ENCODE measurements at regions not wholly inside any gene's neighbourhood (a gene's known extent, or its start where the extent isn't known, plus 50 kb on each side); places are given as distances from the start of the nearest gene placed in this dataset.

DNA sequence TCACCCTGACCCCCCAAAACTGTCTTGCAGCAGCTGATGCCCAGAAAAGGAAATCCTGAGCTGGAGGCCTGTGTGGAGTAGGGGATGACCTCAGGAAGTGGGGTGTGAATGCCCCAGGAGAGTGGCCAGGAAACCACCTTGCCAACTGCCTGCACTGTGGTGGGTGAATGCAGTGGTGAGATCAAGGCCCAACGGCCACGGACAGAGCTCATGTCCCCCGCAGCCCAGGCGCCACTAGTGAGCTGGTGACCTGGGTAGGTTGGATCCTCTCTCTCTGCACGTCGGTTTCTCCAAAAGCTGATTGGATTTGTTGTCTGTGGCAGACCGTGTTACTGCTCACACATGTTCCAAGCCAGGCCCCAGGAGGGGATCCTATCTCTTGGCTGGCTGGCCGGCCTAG is 448.9 kb downstream of the TCERG1L start:
- ChIA-PET CTCF (no interaction called here), POLR2A (no interaction called here)
- intact Hi-C loops (cut with micrococcal nuclease; ENCODE audit: unreplicated experiment) (no loop called here), in situ Hi-C loops (cut with HindIII; ENCODE audit: low pct_unique_long_range_greater_than_20kb, low sequenced_read_pairs) (no loop called here)
- no peak overlapping the region for H3K27ac ChIP-seq (ENCODE audit: low read length)
- H3K9me3 ChIP-seq (ENCODE audit: control insufficient read depth, insufficient read depth, low read depth, low read length) = no peaks in the 10 kb centered on the region
- H3K4me1 ChIP-seq (ENCODE audit: control insufficient read depth, insufficient read depth, low read length) = no peaks in the 10 kb centered on the region
- TF ChIP-seq POLR2AphosphoS5 (IDR thresholded peaks at IDR 0.05; ENCODE audit: low read depth, low read length) = no peak
- TF ChIP-seq SIN3A (IDR thresholded peaks at IDR 0.05; ENCODE audit: borderline replicate concordance, insufficient read depth, low read depth, low read length) = no peak
- TF ChIP-seq, protein P1, sequence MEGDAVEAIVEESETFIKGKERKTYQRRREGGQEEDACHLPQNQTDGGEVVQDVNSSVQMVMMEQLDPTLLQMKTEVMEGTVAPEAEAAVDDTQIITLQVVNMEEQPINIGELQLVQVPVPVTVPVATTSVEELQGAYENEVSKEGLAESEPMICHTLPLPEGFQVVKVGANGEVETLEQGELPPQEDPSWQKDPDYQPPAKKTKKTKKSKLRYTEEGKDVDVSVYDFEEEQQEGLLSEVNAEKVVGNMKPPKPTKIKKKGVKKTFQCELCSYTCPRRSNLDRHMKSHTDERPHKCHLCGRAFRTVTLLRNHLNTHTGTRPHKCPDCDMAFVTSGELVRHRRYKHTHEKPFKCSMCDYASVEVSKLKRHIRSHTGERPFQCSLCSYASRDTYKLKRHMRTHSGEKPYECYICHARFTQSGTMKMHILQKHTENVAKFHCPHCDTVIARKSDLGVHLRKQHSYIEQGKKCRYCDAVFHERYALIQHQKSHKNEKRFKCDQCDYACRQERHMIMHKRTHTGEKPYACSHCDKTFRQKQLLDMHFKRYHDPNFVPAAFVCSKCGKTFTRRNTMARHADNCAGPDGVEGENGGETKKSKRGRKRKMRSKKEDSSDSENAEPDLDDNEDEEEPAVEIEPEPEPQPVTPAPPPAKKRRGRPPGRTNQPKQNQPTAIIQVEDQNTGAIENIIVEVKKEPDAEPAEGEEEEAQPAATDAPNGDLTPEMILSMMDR (IDR thresholded peaks at IDR 0.05) = no peak
- TF ChIP-seq TCF7L2 (IDR thresholded peaks at IDR 0.05; ENCODE audit: low read depth, low read length) = no peak
- TF ChIP-seq, protein P2, sequence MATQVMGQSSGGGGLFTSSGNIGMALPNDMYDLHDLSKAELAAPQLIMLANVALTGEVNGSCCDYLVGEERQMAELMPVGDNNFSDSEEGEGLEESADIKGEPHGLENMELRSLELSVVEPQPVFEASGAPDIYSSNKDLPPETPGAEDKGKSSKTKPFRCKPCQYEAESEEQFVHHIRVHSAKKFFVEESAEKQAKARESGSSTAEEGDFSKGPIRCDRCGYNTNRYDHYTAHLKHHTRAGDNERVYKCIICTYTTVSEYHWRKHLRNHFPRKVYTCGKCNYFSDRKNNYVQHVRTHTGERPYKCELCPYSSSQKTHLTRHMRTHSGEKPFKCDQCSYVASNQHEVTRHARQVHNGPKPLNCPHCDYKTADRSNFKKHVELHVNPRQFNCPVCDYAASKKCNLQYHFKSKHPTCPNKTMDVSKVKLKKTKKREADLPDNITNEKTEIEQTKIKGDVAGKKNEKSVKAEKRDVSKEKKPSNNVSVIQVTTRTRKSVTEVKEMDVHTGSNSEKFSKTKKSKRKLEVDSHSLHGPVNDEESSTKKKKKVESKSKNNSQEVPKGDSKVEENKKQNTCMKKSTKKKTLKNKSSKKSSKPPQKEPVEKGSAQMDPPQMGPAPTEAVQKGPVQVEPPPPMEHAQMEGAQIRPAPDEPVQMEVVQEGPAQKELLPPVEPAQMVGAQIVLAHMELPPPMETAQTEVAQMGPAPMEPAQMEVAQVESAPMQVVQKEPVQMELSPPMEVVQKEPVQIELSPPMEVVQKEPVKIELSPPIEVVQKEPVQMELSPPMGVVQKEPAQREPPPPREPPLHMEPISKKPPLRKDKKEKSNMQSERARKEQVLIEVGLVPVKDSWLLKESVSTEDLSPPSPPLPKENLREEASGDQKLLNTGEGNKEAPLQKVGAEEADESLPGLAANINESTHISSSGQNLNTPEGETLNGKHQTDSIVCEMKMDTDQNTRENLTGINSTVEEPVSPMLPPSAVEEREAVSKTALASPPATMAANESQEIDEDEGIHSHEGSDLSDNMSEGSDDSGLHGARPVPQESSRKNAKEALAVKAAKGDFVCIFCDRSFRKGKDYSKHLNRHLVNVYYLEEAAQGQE (IDR thresholded peaks at IDR 0.05; ENCODE audit: insufficient read depth in 1 of 2, low read depth in 2 of 2, low read length in 1 of 2) = no peak
- ATAC-seq (no peak), DNase-seq (ENCODE audit: low read depth, low spot score) (no peak)
- H3K36me3 ChIP-seq (ENCODE audit: control insufficient read depth, insufficient read depth, low read length) = no peaks in the 10 kb centered on the region
- BruUV-seq (replicated peaks) = no TSS peak
- no peaks in the 10 kb centered on the region for H3K27me3 ChIP-seq (ENCODE audit: control insufficient read depth, insufficient read depth, low read length)
- no peak overlapping the region for H3K4me3 ChIP-seq (ENCODE audit: low read depth in 2 of 2, low read length in 2 of 2)

DNA sequence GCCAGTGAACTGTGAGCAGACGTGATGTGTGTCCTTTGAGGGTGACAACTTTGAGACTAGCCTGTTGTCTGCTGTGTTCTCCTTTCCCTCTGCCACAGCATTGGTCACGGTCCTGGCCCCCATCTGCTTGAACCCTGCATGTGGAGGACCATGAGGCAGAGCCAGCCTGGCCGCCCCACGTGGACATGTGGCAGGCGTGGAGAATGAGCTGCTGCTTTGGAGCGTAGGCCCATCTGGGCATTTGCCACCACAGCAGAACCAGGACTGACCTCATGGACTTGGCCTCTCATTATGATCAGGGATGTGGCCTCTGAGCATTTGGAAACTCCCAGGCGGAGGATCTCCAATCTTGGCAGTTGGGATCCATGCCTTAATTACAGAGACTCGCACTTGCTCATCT is 448.5 kb downstream of the TCERG1L start:
- TF ChIP-seq POLR2AphosphoS5 (IDR thresholded peaks at IDR 0.05; ENCODE audit: low read depth, low read length) (no peak), TCF7L2 (IDR thresholded peaks at IDR 0.05; ENCODE audit: low read depth, low read length) (no peak), SIN3A (IDR thresholded peaks at IDR 0.05; ENCODE audit: borderline replicate concordance, insufficient read depth, low read depth, low read length) (no peak)
- TF ChIP-seq, protein P2 (IDR thresholded peaks at IDR 0.05; ENCODE audit: insufficient read depth in 1 of 2, low read depth in 2 of 2, low read length in 1 of 2) = no peak
- TF ChIP-seq, protein P1 (IDR thresholded peaks at IDR 0.05) = no peak
- H3K9me3 ChIP-seq (ENCODE audit: control insufficient read depth, insufficient read depth, low read depth, low read length) = no peaks in the 10 kb centered on the region
- CTCF ChIA-PET = no interaction called here

More for the DNA sequence above, 448.5 kb downstream of the TCERG1L start:
- BruUV-seq (replicated peaks) = no TSS peak
- intact Hi-C loops (cut with micrococcal nuclease; ENCODE audit: unreplicated experiment) (no loop called here), in situ Hi-C loops (cut with HindIII; ENCODE audit: low pct_unique_long_range_greater_than_20kb, low sequenced_read_pairs) (no loop called here)
- H3K27me3 ChIP-seq (ENCODE audit: control insufficient read depth, insufficient read depth, low read length) = no peaks in the 10 kb centered on the region
- H3K27ac ChIP-seq (ENCODE audit: low read length) = no peak overlapping the region
- DNase-seq (ENCODE audit: low read depth, low spot score) (no peak), ATAC-seq (no peak)
- no peaks in the 10 kb centered on the region for H3K36me3 ChIP-seq (ENCODE audit: control insufficient read depth, insufficient read depth, low read length)
- no peak overlapping the region for H3K4me3 ChIP-seq (ENCODE audit: low read depth in 2 of 2, low read length in 2 of 2)
- no peaks in the 10 kb centered on the region for H3K4me1 ChIP-seq (ENCODE audit: control insufficient read depth, insufficient read depth, low read length)
- POLR2A ChIA-PET = no interaction called here
